ENCODE measurements at regions not wholly inside any gene's neighbourhood (a gene's known extent, or its start where the extent isn't known, plus 50 kb on each side); places are given as distances from the start of the nearest gene placed in this dataset.
"Not testable (repeated sequence)": the region's sequence is repeated elsewhere in the genome, so short reads cannot be mapped to it uniquely, and the experiment has no call there.

DNA sequence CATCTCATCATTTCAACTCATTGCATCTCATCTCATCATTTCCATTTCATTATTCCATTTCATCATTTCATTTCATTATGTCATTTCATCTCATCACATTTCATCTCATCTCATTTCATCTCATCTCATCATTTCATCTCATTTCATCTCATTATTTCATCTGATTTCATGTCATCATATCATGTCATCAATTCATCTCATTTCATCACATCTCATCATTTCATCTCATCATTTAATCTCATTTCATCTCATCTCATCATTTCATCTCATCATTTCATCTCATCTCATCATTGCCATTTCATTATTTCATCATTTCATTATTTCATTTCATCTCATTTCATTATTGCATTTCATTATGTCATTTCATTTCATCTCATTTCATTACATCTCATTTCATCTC, 410.5 kb downstream of the ZNF33B start:
- POLR2A ChIA-PET; DNase-seq (ENCODE audit: extremely low spot score); CTCF ChIA-PET: not testable (repeated sequence)

DNA sequence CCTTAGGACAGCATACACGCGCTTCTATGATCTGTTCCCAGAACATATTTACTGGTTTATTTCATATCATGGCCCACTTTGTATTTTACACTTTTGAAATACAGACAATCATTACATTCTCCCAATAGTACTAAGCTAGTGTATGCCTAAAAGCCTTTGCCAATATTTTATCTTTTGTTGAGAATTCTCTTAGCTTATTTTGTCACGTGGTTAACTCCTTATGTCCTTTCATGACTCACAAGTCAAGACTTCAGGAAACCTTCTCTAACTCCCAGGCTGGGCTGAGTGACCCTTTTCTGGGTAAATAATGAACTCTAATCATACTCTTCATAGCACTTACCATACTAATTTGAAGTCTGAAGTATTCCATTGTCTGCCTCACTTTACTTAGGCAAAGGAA, 444.8 kb downstream of the ZNF33B start:
- POLR2A ChIA-PET; CTCF ChIA-PET; DNase-seq (ENCODE audit: extremely low spot score): not testable (repeated sequence)

DNA sequence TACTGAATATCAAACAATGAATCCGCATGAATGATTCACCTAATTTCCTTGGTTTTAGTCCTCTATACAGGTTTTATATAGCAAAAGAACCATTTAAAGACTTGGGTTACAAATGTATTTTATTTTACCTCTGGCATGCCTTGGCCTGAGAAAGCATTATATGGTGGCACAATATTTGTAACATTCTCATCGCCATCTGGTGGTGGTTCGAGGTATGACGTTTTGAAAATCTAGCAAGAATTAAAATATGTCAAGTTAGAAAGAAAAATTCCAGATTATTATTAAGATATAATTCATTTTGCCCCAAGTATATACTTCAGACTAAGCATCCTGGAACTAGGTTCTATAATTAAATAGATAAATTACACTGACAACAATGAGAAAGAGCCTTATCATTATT, 445.9 kb downstream of the ZNF33B start:
- POLR2A ChIA-PET; CTCF ChIA-PET; DNase-seq (ENCODE audit: extremely low spot score): not testable (repeated sequence)

DNA sequence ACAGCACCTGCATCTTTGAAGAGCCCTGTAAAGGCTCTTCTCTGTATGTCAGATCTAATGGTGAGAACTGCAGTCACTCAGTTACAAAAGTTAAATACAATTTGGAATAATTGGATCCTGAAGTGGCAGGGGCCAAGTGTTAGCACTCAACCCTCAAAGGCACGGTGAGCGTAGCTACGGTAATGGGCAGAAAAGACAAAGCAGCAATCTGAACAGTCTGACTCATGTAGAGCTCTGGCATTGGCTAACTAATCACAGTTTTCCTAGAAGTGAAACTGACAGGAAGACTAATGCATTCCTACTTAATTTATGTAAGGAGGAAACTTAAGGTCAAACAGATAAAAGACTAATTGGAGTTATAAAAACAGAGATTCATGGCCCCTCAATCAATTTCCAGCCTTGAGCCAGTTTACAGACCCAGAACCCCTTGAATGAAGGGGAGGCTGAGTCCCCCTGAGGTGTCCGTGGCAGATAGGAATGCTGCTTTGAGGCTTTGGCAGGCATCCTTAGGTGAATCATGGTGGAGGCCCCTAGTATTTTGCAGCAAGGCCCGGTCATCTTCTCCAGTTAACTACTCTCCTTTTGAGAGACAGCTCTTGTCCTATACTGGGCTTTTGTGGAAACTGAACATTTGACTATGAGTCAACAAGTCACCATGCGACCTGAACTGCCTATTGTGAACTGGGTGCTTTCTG, 450.7 kb downstream of the ZNF33B start:
- POLR2A ChIA-PET; CTCF ChIA-PET; DNase-seq (ENCODE audit: extremely low spot score): not testable (repeated sequence)

DNA sequence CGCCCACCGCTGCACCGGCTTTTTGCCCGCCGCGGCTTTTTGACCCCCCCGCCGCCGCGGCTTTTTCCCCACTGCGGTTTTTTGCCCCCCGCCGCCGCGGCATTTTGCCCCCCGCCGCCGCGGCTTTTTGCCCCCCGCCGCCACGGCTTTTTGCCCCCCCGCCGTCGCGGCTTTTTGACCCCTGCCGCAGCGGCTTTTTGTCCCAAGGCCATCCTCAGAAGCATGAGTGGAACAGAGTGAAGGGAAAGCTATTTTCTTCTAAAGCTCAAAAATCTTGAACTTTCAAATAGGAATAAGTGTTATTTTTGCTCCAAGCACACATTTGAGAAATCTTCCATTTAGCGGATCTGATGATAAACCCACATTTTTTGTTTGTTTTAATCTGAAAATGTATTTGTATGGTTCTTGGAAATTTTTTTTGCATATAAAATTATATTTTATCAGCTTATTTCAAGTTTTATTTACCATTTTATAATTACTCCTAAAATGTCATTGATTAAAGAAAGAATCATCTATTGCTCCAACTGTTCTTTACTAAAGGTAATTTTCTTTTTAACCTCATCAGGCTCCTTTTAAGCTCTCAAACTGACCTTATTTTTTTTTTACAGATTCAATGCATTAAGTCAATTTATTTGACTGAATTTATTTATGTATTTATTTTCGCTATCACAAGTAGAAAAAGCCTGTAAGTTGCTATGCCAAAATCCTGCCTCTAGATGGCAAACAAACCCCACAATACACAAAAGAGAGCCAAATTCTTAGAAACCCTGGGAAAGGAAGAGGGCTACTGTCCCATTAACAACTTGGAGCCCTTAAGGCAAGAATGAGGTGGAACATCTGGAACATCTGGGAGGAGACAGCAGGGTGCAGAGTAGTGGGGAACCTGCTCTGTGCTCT, 460.3 kb downstream of the ZNF33B start:
- DNase-seq (ENCODE audit: extremely low spot score); POLR2A ChIA-PET; CTCF ChIA-PET: not testable (repeated sequence)

DNA sequence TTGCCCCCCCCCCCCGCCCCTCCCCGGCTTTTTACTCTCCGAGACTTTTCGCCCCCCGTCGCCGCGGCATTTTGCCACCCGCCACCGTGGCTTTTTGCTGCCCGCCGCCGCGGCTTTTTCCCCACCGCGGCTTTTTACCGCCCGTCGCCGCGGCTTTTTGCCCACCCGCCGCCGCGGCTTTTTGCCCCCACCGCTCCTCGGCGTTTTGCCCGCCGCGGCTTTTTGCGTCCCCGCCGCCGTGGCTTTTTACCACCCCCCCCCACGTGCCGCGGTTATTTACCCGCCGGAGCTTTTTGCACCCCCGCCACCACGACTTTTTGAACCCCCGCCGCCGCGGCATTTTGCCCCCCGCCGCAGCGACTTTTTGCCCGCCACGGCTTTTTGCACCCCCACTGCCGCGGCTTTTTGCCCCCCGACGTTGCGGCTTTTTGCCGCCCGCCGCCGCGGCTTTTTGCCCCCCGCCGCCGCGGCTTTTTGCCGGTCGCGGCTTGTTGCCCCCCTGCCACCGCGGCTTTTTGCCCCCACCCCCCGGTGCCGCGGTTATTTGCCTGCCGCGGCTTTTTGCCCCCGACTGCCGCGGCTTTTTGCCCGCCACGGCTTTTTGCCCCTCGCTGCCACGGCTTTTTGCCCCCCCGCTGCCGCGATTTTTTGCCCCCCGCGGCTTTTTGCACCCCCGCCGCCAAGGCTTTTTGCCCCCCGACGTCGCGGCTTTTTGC, 461.1 kb downstream of the ZNF33B start:
- TF ChIP-seq FOXM1 (IDR thresholded peaks at IDR 0.05; ENCODE audit: borderline replicate concordance), result no peak
- TF ChIP-seq ARNT (IDR thresholded peaks at IDR 0.05), result no peak
- no peak for TF ChIP-seq SP1 (IDR thresholded peaks at IDR 0.05)
- TF ChIP-seq LEF1 (IDR thresholded peaks at IDR 0.05; ENCODE audit: borderline replicate concordance), result no peak
- TF ChIP-seq L3MBTL2 (conservative IDR thresholded peaks at IDR 0.05), result no peak
- no peak for TF ChIP-seq FOXK2 (IDR thresholded peaks at IDR 0.05)
- TF ChIP-seq SUZ12 (IDR thresholded peaks at IDR 0.05), result no peak
- TF ChIP-seq HDGF (IDR thresholded peaks at IDR 0.05; ENCODE audit: borderline replicate concordance), result no peak
- TF ChIP-seq ELF4 (IDR thresholded peaks at IDR 0.05), result no peak
- no peak for TF ChIP-seq CTBP1 (IDR thresholded peaks at IDR 0.05; ENCODE audit: borderline replicate concordance)
- TF ChIP-seq TARDBP (IDR thresholded peaks at IDR 0.05), result no peak
- no peak for TF ChIP-seq FOXA1 (IDR thresholded peaks at IDR 0.05)
- CTCF ChIA-PET, result no interaction called here
- DNase-seq (ENCODE audit: extremely low spot score), result peak; percentile 8
- POLR2A ChIA-PET, result no interaction called here

DNA sequence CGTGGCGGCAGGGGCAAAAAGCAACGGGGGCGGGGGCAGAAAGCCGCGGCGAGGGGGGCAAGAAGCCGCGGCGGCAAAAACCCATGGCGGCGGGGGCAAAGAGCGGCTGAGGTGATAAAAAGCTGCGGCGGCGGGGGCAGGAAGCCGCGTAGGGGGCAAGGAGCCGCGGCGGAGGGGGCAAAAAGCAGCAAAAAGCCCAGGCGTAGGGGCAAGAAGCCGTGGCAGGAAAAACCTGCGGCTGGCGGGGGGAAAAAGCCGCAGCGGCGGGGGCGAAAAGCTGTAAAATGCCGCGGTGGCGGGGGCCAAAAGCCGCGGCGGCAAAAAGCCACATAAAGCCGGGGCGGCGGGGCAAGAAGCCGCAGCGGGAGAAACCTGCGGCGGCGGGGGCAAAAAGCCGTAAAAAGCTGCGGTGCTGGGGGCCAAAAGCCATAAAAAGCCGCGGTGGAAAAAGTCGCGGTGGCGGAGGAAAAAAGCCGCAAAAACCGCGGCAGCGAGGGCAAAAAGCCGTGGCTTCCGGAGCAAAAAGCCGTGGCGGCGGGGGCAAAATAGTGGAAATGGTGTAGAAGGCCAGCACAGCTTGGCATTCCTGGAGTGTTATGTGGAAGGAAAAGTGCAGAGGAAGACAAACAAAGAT, 487.8 kb downstream of the ZNF33B start:
- ChIA-PET CTCF (no interaction called here), POLR2A (no interaction called here)
- TF ChIP-seq ZNF384 (IDR thresholded peaks at IDR 0.05), result no peak
- no peak for TF ChIP-seq ARNT (IDR thresholded peaks at IDR 0.05)
- TF ChIP-seq TARDBP (IDR thresholded peaks at IDR 0.05), result no peak
- no peak for TF ChIP-seq SP1 (IDR thresholded peaks at IDR 0.05)
- no peak for TF ChIP-seq L3MBTL2 (conservative IDR thresholded peaks at IDR 0.05)
- TF ChIP-seq NFRKB (IDR thresholded peaks at IDR 0.05), result no peak
- TF ChIP-seq, protein P1, sequence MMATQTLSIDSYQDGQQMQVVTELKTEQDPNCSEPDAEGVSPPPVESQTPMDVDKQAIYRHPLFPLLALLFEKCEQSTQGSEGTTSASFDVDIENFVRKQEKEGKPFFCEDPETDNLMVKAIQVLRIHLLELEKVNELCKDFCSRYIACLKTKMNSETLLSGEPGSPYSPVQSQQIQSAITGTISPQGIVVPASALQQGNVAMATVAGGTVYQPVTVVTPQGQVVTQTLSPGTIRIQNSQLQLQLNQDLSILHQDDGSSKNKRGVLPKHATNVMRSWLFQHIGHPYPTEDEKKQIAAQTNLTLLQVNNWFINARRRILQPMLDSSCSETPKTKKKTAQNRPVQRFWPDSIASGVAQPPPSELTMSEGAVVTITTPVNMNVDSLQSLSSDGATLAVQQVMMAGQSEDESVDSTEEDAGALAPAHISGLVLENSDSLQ (IDR thresholded peaks at IDR 0.05), result no peak
- TF ChIP-seq SUZ12 (IDR thresholded peaks at IDR 0.05), result no peak
- TF ChIP-seq HDGF (IDR thresholded peaks at IDR 0.05; ENCODE audit: borderline replicate concordance), result no peak
- TF ChIP-seq LEF1 (IDR thresholded peaks at IDR 0.05; ENCODE audit: borderline replicate concordance), result no peak
- no peak for TF ChIP-seq FOXA1 (IDR thresholded peaks at IDR 0.05)
- TF ChIP-seq ELF4 (IDR thresholded peaks at IDR 0.05), result no peak
- no peak for TF ChIP-seq FOXK2 (IDR thresholded peaks at IDR 0.05)
- no peak for TF ChIP-seq BHLHE40 (IDR thresholded peaks at IDR 0.05; ENCODE audit: borderline replicate concordance)
- DNase-seq (ENCODE audit: extremely low spot score), result no peak

DNA sequence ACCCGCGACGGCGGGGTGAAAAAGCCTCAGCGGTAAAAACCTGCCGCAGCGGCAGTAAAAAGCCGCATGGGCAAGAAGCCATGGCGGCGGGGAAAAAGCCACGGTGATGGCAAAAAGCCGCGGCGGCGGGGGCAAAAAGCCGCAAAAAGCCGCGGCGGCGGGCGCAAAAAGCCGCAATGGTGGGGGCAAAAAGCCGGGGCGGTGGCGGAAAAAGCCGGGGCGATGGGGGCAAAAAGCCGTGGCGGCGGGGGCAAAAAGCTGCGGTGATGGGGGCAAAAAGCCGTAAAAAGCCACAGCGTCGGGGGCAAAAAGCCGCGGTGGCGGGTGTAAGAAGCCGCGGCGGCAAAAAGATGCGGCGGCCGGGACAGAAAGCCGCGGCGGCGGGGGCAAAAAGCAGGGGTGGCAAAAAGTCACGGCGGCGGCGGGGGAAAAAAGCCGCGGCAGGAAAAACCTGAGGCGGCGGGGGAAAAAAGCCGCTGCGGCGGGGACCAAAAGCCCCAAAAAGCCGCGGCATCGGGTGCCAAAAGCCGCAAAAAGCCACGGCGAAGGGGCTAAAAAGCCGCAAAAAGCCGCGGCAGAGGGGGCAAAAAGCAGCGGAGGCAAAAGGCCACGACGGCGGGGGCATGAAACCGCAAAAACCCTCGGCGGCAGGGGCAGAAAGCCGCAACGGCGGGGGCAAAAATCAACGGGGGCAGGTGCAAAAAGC, 488.5 kb downstream of the ZNF33B start:
- CTCF ChIA-PET, result no interaction called here
- POLR2A ChIA-PET, result no interaction called here
- DNase-seq (ENCODE audit: extremely low spot score), result no peak
- TF ChIP-seq ARNT (IDR thresholded peaks at IDR 0.05) (no peak), ZNF384 (IDR thresholded peaks at IDR 0.05) (no peak), FOXM1 (IDR thresholded peaks at IDR 0.05; ENCODE audit: borderline replicate concordance) (no peak)
